ENCODE measurements at regions not wholly inside any gene's neighbourhood (a gene's known extent, or its start where the extent isn't known, plus 50 kb on each side); places are given as distances from the start of the nearest gene placed in this dataset.

DNA sequence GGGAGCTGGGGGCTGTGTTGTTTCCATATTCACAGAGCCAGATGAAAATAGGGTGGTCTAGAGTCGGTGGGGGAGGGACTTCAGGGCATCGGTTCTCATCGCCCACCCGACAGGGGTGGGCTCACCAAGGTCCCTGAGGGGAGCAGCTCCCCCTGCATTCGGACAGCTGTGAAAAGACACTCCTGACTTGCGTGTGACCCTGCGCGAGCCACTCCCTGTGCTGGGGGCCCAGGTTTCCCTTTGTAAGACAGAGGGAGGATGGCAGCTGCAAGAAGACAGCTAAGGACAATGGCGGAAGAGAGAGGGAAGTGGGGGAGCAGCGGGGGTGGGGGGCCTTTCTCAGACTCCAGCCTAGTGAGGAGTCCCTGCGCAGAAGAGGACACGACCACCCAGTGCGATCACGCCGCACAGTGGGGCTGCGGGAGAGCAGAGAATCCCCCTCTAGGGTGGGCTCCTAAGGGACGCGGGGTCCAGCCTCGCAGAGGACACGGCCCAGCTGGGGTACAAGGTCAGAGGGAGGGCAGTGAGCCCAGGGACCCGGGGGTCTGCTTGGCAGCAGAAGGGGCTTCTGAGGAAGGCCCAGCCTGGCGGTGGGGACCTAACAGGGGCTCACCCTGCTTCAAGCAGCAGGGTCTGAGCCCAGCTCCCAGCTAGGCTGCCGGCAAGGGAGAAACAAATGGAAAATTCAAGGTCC, 326.9 kb upstream of the DIO3 start:
- no peak for DNase-seq

DNA sequence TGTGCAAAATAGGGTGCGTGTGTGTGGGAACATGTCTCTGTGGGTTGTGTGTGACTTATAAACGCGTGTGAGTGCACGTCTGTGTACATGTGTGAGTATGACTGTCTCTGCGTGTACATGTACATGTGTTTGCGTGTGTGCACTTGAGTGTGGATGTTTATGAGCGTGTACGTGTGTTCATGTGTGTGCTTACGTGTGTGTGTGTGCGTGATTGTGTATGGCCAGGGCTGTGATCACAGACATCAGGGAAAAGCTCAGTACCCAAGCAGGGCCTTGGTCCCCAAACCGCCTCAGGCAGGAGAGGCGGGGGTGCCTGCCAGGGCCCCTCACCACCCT, 326.3 kb upstream of the DIO3 start:
- DNase-seq = no peak

DNA sequence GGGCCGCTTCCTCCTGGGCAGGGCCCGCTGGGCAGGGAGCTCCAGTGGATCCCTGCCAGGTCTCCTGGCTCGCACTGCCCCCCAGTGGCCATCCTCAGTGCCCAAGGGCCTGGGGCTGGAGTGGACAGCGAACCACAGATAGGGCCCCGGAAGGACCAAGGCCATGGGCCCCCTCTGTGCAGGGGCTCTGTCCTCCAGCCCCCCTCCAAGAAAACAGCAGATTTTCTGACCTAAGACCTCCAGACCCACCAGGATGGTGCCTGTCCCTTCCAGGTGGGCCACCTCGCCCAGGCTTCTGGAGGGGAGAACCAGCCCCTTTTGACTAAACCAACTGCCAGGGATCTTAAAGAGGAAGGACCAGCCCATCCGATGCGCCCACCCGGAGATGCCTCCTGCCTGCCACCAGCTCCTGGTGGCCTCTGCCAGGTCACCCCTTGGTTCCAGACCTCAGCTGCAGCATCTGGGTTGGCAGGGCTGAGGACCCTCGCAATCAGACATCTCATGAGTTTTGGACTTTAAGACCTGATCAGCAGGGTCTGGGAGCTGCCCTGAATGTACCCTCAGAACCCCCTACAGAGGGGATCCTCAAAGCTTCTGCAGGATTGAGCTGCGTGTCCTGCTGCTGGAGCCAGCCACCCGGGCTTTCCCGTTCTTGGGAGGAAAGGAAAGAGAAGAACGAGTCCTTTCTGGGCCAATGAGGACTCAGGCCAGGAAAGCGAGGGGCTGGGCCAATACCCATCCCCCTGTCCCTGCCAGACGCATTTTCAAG, 325.8 kb upstream of the DIO3 start:
- DNase-seq = no peak

DNA sequence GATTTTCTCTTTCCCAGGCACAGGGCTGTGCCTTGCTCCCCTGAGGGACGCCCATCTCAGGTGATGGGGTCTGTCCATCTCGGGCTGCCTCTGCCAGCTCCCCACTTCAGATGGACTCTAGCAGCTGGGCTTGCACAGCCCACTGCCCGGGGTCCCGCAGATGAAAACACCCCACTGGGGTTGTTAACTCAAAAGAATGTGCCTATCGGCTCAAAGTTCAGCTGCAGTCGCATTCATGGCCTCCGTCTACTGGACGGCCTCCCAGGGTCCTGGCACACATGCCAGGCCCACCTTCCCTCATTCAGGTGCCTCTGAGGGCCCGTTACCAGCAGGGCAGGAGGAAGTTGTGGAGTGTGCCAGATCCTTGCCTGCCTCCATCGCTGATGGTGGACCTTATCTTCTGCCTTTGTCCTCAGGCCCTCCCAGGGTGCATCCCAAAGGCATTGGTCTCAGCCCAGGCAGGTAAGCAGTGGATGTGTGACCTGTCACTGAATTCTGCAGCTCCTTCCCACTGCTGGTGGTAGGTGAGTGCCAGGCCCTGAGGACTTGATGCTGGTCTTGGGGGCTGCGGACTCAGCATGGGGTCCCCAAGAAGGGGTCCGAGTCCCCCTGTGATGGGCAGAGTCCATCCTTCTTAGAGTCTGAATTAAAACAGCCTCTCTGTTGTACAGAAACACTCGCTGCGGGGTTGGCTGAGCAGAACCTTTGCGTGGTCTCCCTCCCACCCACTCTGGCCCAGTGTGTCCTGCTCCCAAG, 324.6 kb upstream of the DIO3 start:
- no peak for DNase-seq

DNA sequence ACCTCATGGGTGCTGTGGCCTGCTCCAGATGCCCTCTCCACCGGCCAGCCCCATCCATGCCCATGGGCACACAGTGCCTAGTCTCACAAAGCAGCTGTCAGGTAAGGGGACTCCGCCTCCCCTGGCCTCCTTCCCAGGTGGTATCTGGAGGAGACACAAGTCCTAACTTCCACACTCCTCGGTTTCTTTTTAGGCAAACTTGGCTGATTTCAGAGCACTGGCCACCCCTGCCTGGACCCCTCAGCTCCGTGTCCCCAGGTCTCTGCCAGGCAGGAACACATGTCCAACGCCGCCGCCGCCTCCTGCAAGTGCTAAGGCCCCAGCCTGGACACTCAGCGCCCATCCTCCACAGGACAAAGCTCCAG, 324.1 kb upstream of the DIO3 start:
- DNase-seq = no peak

DNA sequence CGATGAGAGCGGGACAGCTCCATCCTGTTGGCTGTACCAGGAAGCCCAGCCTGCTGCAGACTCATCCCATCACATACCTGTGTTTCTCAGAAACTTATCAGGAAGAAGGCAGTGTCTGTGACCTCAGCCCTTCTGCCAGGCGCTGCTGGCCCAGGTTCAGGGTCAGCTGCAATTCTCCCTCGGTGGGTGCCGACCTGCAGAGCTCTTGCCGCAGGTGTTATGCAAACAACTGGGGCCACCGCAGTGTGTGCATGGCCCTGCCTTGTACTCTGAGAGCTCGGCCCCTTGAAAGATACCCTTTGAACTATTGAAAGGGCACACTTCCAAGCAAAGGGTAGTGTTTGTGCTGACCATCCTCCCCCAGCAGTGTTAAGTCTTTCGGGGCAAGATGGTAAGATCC, 322.2 kb upstream of the DIO3 start:
- DNase-seq = no peak

DNA sequence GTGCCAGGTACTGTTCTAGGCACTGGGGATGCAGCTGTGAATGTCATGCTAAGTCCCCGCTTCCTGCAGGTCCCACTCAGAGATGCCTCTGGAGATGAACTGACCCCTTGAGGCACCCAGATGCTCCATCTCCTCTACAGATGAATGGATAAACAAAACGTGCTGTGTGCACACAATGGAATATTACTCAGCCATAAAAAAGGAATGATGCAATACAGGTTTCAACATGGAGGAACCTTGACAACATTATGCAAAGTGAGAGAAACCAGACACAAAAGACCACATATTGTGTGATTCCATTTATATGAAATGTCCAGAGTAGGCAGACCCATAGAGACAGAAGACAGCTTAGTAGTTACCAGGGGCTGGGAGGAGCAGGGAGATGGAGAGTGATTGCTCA, 320.1 kb upstream of the DIO3 start:
- DNase-seq = no peak

DNA sequence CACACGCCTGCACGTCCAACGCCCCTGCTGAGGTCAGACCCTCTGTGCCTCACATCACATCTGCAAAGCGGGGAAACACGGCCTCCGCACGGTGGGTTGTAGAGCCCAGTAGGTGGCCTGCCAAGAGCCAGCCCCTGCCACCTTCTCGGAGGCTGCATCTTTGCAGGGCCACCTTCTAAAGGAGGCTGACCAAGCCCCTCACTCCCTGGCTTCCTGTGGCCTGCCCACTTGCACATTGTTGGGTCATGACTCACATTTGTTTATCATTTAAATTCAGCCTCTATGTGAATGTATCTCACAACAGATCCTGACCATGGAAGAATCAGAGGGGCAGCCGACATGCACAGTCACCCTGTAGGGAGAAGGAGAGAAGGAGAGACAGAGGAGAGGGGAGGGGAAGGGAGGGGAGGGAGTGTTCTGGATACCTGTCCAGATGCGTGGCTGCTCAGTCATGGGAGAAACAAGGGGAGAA, 319.5 kb upstream of the DIO3 start:
- no peak for DNase-seq

DNA sequence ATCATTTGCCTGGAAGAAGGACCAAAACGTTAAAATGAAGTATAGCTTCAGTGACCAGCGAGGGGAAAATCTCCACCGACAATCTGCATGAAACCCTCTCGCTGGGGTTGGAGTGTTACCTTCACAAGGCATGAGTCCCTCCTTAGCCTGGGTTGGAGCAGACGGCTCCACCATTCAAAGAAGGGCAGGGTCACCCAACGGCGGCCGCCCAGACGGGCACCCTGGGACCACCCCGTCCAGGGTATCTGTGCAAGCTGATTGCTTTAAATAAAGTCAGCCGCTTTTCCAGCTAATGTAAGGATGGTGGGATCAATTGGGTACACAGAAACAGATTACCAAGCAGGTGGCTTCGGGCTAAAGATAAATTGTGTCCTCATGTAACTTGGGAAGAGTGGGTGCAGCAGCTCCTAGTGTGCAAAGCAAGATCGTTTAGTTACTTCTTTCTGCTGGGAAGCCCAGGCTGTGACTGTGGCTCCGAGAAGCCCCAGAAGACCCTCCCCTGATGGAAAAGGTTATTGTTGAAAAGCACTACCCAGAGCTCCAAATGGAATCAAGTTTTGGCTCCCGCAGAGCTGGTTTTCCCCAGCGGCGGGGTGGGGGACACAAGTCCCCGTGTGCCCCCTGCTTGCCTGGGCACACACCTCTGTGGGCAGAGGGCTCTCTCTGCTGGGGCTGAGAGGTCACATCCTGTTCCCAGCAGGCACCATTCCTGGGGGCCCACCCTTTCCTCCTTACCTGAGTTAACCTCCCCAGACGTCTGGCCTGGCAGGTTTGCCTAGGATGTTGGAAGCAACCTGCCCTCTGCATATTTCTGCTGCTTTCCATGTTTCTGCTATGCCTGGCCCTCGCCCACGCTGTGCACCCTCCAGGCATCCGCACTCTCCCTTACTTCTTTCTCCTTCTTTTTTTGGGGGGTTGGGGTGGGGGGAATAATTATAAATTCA, 318.6 kb upstream of the DIO3 start:
- no peak for DNase-seq

DNA sequence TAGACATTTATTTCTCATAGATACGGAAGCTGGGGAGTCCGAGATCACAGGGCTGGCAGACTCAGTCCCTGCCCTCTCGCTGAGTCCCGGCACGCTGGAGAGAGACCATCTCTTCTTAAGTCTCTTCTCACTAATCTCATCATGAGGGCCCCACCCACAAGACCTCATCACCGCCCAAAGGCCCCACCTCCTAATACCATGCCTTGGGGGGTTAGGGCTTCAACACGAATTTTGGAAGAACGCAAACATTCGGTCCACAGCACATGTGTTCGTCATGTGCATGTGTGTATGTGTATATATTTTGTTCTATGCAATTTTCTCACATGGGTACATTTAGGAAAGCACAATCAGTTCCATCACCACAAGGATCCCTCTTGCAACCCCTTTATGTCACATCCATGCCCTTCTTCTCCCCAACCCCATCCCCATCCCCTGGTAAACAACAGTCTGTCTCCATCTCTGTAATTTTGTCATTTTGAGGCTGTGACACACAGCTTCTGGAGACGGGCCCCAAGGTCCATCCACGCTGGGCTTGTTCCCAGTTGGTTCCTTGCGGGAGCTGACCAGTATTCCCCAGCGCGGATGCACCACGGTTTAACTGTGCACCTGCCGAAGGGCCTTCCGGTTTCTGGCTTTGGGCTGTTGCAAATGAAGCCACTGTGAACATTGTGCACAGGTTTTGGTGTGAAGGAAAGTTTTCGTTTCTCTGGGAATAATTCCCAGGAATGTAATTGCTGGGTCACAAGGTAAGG, 317.5 kb upstream of the DIO3 start:
- DNase-seq = no peak

DNA sequence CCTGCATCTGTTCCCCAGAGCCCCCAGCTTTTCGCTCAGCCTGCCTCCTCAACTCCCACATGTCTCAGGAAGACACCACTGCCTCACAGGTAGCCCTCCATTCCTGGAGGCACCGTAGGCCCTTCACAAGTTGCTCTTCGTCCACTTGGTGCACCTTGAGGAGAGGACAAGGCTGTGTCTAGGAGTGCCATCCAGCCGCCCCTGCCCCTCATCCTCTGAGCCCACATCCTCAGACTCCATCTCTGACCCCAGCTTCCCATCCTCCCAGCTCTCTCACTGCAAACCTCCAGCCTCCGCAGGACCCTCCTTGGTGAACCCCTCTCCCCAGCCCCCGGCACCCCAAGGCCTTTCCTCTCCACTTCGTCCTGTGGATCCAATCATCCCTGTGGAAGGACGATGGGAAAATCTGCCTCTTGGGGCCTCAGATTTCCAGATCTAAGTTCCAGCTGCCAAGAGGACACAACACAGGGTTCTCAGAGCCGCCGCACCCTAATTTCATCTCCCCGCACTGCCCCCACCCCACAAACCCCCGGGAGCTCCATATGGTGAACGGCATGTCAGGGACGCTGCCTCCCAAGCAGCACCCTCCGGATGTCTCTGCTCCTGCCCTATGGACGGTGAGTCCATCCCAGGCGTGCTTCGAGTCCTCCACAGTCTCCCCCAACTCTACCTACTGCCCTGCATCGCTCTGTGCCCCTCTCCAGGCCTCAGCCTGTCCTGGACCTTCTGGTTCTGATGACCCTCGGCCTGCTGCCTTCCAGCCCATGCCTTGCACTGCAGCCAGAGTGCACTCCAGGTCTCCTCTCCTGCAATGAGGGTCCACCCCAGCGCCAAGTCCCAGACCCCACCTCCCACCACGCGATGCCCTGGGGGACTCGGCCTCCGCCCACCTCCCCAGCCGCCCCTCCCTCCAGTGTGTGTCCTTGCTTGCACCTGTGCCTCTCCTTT, 314.1 kb upstream of the DIO3 start:
- no peak for DNase-seq

DNA sequence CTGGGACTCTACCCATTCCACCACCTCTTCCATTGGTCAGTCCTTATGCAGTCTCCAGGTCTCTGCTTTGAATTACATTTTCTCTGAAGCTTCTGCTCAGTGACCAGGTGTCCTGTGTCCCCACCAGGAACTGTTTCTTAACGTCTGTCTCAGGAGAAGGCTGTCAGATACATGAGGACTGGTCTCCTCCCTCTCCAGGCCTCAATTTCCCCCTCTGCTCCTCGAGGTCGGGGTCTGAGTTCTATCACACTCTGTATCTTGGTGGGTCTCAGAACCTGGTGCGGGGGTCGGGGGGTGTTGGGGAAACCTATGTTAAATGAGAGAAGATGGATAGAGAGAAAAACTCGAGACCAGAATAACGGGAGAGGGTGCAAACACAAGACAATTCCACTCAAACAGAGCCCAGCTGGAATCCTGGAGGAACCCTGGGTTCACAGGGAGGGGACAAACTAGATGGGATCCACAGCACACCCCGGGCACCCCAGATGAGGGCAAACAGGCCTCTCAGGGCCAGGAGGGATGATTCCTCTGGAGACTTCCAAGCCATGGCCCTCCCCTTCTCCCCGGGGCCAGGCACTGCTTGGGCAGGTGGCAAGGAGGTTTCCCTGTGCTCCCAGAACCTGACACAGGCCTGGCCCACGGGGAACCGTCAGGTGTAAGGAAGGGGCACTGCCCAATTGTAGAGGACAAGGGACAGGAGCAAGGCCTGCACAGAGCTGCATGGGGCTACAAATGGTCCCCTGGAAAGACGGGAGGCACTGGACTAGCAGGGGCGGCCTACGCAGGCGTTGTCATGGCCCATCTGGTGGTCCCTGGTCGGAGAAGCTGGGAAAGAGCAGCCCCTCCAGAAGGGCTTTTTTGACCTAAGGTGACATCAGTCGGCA, 313.2 kb upstream of the DIO3 start:
- no peak for DNase-seq

DNA sequence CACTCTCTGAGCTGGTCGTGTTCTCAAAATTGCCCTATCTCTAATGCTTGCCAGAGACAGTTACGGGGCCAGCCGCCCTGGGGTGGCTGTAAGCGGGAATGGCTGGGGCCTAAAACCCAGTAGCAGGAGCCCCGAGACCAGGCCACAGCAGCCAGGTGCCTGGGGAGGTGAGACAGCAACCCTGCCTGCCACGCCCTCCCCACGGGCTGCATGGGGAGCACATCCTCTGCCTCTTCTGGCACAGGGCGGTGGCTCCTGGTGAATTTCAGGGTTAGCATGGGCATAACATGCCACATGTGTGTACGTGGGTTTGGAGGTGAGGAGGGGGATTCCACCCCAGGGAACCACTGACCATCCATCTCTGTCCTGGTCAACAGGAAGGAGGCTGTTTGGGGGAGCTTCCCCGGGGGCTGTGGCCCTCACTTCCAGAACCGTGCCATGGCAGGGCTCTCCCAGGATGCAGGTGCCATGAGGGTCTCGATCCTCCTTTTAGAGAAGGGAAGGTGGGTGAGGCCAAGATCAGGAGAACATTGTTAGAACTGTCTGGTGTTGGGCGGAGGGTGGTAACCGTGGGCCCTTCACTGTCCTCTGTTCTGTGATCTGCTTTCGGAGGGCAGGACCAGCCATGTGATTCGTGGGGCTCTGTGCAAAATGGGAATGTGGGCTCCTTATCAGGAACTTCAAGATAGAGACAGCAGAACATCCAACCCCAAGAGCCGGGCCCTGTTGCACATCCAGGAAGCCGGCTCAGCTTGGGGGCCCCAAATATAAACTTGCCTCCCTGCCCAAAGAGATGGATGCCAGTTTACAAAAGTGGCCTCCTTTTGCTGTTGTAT, 312.2 kb upstream of the DIO3 start:
- DNase-seq = no peak

DNA sequence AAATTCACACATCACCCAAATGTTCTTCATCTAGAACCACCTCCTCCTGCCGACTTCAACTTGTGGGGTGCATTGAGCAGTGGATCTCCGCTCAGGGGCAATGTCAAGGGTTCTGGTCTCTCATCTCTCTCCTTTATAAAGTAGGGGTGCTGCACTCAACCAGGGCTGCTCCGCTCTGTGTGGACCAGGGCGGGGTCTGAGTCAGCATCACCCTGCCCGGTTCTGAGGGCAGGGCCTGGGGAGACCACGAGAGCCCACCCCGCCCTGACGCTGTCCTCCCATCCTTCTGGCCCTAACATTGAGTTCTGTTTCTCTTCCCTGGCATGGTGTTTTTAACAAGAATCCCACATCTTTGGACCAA, 311.6 kb upstream of the DIO3 start:
- DNase-seq = no peak

DNA sequence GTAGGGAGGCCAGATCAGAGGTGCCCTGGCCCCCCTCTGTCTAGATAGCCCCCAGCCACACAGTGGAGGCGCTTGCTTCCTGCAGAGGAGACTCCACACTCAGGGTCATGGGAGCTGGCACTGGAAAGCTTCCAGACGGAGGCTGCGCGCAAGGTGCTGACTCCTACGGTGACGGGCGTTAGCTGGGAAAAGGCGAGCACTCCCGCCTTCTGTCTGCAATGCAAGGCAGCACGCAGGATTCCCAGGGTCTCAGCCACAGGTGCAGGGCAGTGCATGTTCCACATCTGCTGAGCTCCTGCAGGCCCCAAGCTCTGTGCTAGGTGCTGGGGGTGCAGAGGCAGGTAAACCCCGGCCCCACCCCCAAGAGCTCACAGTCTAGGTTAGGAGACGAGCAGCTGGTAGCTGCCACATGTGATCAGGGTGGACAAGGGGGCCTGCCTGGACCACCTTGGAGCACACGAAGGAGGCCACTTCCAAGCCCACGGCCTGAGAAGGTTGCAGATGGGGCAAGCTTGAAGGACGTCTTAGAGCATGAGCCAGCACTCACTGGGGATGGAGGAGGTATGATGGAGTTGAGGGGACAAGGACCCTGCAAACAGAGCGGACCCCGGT, 310.9 kb upstream of the DIO3 start:
- no peak for DNase-seq

DNA sequence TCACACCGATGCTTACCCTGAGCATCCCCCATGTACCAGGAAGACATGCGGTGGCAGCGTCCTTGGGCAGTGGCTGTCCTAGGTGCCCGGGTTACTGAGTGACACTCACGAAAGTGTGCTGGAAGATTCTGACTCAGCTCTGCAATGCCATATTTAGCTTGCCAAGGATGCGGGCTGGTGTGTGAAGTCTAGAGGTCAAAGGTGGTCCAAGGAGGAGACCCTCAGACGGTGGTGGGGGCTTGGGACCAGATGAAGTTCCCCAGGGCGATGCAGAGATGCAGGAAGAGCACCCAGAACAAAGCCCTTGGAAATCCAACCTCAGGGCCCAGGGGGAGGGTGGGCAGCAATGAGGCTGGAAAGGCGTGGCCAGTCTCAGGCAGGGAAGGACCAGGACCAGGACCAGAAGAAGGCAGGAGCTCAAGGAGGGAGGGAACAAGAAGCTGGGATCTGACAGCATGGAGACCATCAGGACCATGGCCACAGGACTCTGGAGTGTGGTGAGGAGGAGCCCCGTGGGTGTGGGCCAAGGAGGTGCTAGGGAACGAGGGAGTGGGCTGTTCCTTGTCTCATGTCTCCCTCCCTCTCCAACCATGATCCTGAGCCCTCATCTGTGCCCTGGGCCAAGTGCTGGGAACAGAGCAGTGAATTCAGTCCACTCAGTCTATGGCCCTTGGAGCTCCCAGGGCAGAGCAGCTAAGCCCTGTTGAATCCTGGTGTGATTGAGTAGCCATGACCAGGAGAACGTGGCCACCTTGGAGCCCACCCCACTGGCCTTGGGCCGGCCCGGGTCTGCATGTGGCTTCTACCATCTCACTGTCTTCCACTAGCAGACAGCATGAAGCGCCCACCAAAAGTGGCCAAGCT, 310.1 kb upstream of the DIO3 start:
- DNase-seq = no peak

DNA sequence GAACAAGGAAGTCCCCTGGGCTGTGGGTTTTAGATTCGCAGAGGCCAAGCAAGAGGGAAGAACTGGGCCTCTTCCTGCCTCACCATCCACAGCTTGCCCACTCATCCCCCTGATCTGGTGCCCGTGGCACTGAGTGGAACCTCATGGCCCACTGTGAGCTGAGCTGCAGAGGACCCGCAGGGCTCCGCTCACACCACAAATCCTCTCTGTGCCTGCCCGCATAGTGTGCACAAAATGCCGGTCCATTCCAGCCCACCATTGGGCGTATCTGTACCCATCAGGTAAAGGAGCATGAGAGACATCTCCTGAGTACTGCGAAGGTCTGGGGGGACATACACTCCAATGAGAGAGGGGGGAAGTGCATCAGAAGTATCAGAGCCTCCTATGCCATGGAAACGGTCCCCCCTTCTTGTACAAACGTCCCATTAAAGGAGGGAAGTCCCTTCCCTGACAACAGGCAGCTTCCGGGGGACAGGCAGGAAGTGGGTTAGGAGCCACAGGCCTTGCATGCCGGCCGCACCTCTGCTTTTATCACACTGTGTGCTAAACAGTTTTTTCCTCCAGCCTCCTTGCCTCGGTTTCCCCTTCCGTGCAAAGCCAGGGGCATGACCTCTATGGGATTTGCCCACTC, 309.4 kb upstream of the DIO3 start:
- no peak for DNase-seq

All from CD4-positive, alpha-beta T cell treated with Interleukin-17A for 1 hour (primary cell).